Esophagus squamous epithelium (tissue), 4 donors: ENCODE measurements at regions not wholly inside any gene's neighbourhood (a gene's known extent, or its start where the extent isn't known, plus 50 kb on each side); places are given as distances from the start of the nearest gene placed in this dataset.

Experiments used
- POLR2A ChIP-seq, 4 donors: fragments of 450-650 bp; IDR thresholded peaks; one replicate each; pipeline ENCODE4 v1.6.1; 2017; ENCODE audit warnings: antibody characterized with exemption in 4 of 4, mild to moderate bottlenecking in 4 of 4, moderate library complexity in 3 of 4
- TF ChIP-seq, protein P1 (sequence below), 6 experiments: fragments of 450-650 bp in 4 of 6; fragments of 200-600 bp in 2 of 6; sonication (generic) in 2 of 6; IDR thresholded peaks; one replicate each; pipeline ENCODE4 v1.5.1; 2016 to 2019; ENCODE audit warnings: antibody characterized with exemption in 6 of 6, mild to moderate bottlenecking in 4 of 6, moderate library complexity in 4 of 6

DNA sequence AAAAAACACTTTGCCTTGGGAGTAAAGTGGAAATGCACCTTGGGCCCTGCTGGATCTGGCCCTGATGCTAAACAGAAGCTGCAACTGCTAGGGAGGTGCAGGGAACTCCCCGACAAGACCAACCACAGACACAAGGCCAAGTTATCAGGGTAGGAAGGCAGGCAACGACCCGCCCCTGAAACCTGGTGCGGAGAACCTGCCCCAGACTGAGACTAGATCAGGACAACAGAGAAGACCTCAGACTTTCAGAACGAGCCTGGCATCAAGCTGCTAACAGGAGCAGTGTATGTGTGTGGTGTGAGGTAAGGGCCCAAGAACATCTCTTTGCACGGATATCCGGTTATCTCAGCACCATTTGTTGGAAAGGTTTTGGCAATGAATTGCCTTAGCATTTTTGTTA, 233.7 kb upstream of the RTL1 start:
- TF ChIP-seq, protein P1, sequence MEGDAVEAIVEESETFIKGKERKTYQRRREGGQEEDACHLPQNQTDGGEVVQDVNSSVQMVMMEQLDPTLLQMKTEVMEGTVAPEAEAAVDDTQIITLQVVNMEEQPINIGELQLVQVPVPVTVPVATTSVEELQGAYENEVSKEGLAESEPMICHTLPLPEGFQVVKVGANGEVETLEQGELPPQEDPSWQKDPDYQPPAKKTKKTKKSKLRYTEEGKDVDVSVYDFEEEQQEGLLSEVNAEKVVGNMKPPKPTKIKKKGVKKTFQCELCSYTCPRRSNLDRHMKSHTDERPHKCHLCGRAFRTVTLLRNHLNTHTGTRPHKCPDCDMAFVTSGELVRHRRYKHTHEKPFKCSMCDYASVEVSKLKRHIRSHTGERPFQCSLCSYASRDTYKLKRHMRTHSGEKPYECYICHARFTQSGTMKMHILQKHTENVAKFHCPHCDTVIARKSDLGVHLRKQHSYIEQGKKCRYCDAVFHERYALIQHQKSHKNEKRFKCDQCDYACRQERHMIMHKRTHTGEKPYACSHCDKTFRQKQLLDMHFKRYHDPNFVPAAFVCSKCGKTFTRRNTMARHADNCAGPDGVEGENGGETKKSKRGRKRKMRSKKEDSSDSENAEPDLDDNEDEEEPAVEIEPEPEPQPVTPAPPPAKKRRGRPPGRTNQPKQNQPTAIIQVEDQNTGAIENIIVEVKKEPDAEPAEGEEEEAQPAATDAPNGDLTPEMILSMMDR (IDR thresholded peaks at IDR 0.05): no peak
- no peak for TF ChIP-seq POLR2A (IDR thresholded peaks at IDR 0.05)
